HL-60 (cell line): ENCODE measurements at regions not wholly inside any gene's neighbourhood (a gene's known extent, or its start where the extent isn't known, plus 50 kb on each side); places are given as distances from the start of the nearest gene placed in this dataset.

ENCODE experiments used
- GABPA ChIP-seq: IDR thresholded peaks from 2 replicates; pipeline ENCODE4 v1.6.1; 2012; ENCODE audit warnings: low read depth
- POLR2AphosphoS5 ChIP-seq: IDR thresholded peaks from 2 replicates; pipeline ENCODE4 v1.6.1; 2012; ENCODE audit warnings: low read depth
- REST ChIP-seq: IDR thresholded peaks from 2 replicates; pipeline ENCODE4 v1.6.1; 2012; ENCODE audit warnings: low read depth; ENCODE audit not compliant: insufficient replicate concordance
- SPI1 ChIP-seq: IDR thresholded peaks from 2 replicates; pipeline ENCODE4 v1.6.1; 2012; ENCODE audit warnings: low read depth, mild to moderate bottlenecking, borderline replicate concordance
- TF ChIP-seq, protein P1 (sequence below): IDR thresholded peaks from one replicate; pipeline ENCODE4 v1.5.1; 2011; ENCODE audit warnings: low read length, control low read depth, inconsistent platforms; ENCODE audit not compliant: insufficient read depth

DNA sequence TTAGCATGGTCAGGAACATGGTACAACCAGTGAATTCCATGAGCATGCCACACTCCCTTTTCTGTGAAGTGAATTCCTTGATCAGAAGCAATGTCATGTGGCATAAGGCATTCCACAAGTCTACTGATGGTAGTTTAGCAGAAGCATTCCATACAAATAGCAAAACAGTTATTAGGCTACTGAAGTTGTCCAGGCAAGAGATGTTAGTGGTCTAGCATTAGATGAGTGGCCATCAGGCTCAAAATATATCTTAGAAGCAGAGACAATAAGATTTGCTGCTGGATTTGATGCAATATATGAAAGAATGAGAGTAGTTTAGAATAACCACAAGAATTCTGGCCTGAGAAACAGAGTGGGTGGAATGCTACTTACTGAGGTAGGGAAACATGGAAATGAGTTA lies 355.3 kb upstream of the NRXN1 start:
- TF ChIP-seq, protein P1, sequence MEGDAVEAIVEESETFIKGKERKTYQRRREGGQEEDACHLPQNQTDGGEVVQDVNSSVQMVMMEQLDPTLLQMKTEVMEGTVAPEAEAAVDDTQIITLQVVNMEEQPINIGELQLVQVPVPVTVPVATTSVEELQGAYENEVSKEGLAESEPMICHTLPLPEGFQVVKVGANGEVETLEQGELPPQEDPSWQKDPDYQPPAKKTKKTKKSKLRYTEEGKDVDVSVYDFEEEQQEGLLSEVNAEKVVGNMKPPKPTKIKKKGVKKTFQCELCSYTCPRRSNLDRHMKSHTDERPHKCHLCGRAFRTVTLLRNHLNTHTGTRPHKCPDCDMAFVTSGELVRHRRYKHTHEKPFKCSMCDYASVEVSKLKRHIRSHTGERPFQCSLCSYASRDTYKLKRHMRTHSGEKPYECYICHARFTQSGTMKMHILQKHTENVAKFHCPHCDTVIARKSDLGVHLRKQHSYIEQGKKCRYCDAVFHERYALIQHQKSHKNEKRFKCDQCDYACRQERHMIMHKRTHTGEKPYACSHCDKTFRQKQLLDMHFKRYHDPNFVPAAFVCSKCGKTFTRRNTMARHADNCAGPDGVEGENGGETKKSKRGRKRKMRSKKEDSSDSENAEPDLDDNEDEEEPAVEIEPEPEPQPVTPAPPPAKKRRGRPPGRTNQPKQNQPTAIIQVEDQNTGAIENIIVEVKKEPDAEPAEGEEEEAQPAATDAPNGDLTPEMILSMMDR, result no peak
- TF ChIP-seq POLR2AphosphoS5 (no peak), SPI1 (no peak), REST (no peak), GABPA (no peak)
